ENCODE measurements at regions not wholly inside any gene's neighbourhood (a gene's known extent, or its start where the extent isn't known, plus 50 kb on each side); places are given as distances from the start of the nearest gene placed in this dataset.
A peak's percentile ranks its signal among the peaks of the same experiment; 100 is the strongest.

GRCh38 chr3:72109327-72110259 lies 324.6 kb upstream of the PROK2 start:
- DNase-seq (ENCODE audit: low read depth) = no peak

- no peak for DNase-seq (ENCODE audit: low read depth)
Observed at GRCh38 chr3:72105306-72105705, 320.4 kb upstream of the PROK2 start.

- DNase-seq (ENCODE audit: low read depth) = no peak
Observed at GRCh38 chr3:72102112-72102616, 317.2 kb upstream of the PROK2 start.

- no peak for DNase-seq (ENCODE audit: low read depth)
Observed at GRCh38 chr3:72101494-72101893, 316.5 kb upstream of the PROK2 start.

- DNase-seq (ENCODE audit: low read depth) = peak; percentile 74
Observed at GRCh38 chr3:72100601-72101187, 315.7 kb upstream of the PROK2 start.

GRCh38 chr3:72100080-72100511 lies 315.1 kb upstream of the PROK2 start:
- no peak for DNase-seq (ENCODE audit: low read depth)

- DNase-seq (ENCODE audit: low read depth) = no peak
Observed at GRCh38 chr3:72099326-72100079, 314.6 kb upstream of the PROK2 start.

GRCh38 chr3:72097053-72097452 lies 312.1 kb upstream of the PROK2 start:
- no peak for DNase-seq (ENCODE audit: low read depth)

GRCh38 chr3:72095521-72095920 lies 310.6 kb upstream of the PROK2 start:
- no peak for DNase-seq (ENCODE audit: low read depth)

- no peak for DNase-seq (ENCODE audit: low read depth)
Observed at GRCh38 chr3:72093992-72094334, 309.0 kb upstream of the PROK2 start.

- DNase-seq (ENCODE audit: low read depth) = no peak
Observed at GRCh38 chr3:72093270-72093991, 308.5 kb upstream of the PROK2 start.

GRCh38 chr3:72092778-72093177 lies 307.8 kb upstream of the PROK2 start:
- DNase-seq (ENCODE audit: low read depth) = no peak

GRCh38 chr3:72088486-72089025 lies 303.6 kb upstream of the PROK2 start:
- no peak for DNase-seq (ENCODE audit: low read depth)

GRCh38 chr3:72087420-72087819 lies 302.5 kb upstream of the PROK2 start:
- DNase-seq (ENCODE audit: low read depth) = no peak

GRCh38 chr3:72086743-72087087 lies 301.8 kb upstream of the PROK2 start:
- DNase-seq (ENCODE audit: low read depth) = no peak

GRCh38 chr3:72086042-72086742 lies 301.2 kb upstream of the PROK2 start:
- peak; percentile 27 for DNase-seq (ENCODE audit: low read depth)

- no peak for DNase-seq (ENCODE audit: low read depth)
Observed at GRCh38 chr3:72085036-72085435, 300.1 kb upstream of the PROK2 start.

- no peak for DNase-seq (ENCODE audit: low read depth)
Observed at GRCh38 chr3:72082776-72083462, 298.0 kb upstream of the PROK2 start.

GRCh38 chr3:72082186-72082715 lies 297.3 kb upstream of the PROK2 start:
- no peak for DNase-seq (ENCODE audit: low read depth)

- no peak for DNase-seq (ENCODE audit: low read depth)
Observed at GRCh38 chr3:72081471-72082185, 296.7 kb upstream of the PROK2 start.
